Endodermal cell (in vitro differentiated cells): ENCODE measurements at regions not wholly inside any gene's neighbourhood (a gene's known extent, or its start where the extent isn't known, plus 50 kb on each side); places are given as distances from the start of the nearest gene placed in this dataset.

Experiments used
- DNase-seq: peaks from one replicate; pipeline ENCODE4 v3.0.0-alpha.2; 2017
- H3K27ac ChIP-seq: 2 replicates; pipeline ENCODE4 v1.5.1; 2013; ENCODE audit warnings: mild to moderate bottlenecking, low read depth, low read length, moderate library complexity
- H3K27me3 ChIP-seq: 2 replicates; pipeline ENCODE4 v1.6.1; 2013; ENCODE audit warnings: mild to moderate bottlenecking, low read length, moderate library complexity; ENCODE audit not compliant: insufficient read depth, control insufficient read depth, poor library complexity, severe bottlenecking
- H3K36me3 ChIP-seq: 2 replicates; pipeline ENCODE4 v1.7.0; 2013; ENCODE audit warnings: mild to moderate bottlenecking, low read length, moderate library complexity; ENCODE audit not compliant: control insufficient read depth, insufficient read depth
- H3K4me1 ChIP-seq: one replicate; pipeline ENCODE4 v1.7.0; 2013; ENCODE audit warnings: low read length; ENCODE audit not compliant: control insufficient read depth, insufficient read depth
- H3K4me3 ChIP-seq: 2 replicates; pipeline ENCODE4 v1.5.1; 2013; ENCODE audit warnings: mild to moderate bottlenecking, low read length, moderate library complexity
- H3K9ac ChIP-seq: 2 replicates; pipeline ENCODE4 v1.6.1; 2013; ENCODE audit warnings: mild to moderate bottlenecking, low read length, moderate library complexity; ENCODE audit not compliant: poor library complexity, severe bottlenecking; ENCODE audit errors: extremely low read depth
- H3K9me3 ChIP-seq: 2 replicates; pipeline ENCODE4 v1.6.1; 2013; ENCODE audit warnings: mild to moderate bottlenecking, low read length, moderate library complexity; ENCODE audit not compliant: control insufficient read depth
- H3K27ac Mint-ChIP-seq: 2 replicates; pipeline ENCODE4 v1.8.0; 2020; ENCODE audit warnings: mixed read lengths
- H3K27me3 Mint-ChIP-seq: 2 replicates; pipeline ENCODE4 v1.8.0; 2021; ENCODE audit warnings: mild to moderate bottlenecking, mixed read lengths; ENCODE audit not compliant: insufficient read depth
- H3K36me3 Mint-ChIP-seq: 2 replicates; pipeline ENCODE4 v1.8.0; 2020; ENCODE audit warnings: low read depth, mixed read lengths
- H3K4me1 Mint-ChIP-seq: 2 replicates; pipeline ENCODE4 v1.8.0; 2020; ENCODE audit warnings: mixed read lengths
- H3K4me3 Mint-ChIP-seq: 2 replicates; pipeline ENCODE4 v1.8.0; 2020; ENCODE audit warnings: mild to moderate bottlenecking, moderate library complexity, mixed read lengths
- H3K9me3 Mint-ChIP-seq: 2 replicates; pipeline ENCODE4 v1.8.0; 2020; ENCODE audit warnings: mild to moderate bottlenecking, mixed read lengths
- WGBS, 2 experiments: methylation state at CpG; one replicate each; pipeline versions ENCODE4 v1.1.5 to v1.1.7; 2013; ENCODE audit warnings: missing lambda C conversion rate in 2 of 2, mixed read lengths in 1 of 2; ENCODE audit not compliant: insufficient coverage in 1 of 2, insufficient read length in 1 of 2; 5-methylcytosine and 5-hydroxymethylcytosine counted together
- TF ChIP-seq, protein P1 (sequence below): fragments of 200-600 bp; sonication (generic); conservative IDR thresholded peaks from 2 replicates; pipeline ENCODE4 v1.5.0; 2021; ENCODE audit warnings: antibody characterized with exemption, mild to moderate bottlenecking

DNA sequence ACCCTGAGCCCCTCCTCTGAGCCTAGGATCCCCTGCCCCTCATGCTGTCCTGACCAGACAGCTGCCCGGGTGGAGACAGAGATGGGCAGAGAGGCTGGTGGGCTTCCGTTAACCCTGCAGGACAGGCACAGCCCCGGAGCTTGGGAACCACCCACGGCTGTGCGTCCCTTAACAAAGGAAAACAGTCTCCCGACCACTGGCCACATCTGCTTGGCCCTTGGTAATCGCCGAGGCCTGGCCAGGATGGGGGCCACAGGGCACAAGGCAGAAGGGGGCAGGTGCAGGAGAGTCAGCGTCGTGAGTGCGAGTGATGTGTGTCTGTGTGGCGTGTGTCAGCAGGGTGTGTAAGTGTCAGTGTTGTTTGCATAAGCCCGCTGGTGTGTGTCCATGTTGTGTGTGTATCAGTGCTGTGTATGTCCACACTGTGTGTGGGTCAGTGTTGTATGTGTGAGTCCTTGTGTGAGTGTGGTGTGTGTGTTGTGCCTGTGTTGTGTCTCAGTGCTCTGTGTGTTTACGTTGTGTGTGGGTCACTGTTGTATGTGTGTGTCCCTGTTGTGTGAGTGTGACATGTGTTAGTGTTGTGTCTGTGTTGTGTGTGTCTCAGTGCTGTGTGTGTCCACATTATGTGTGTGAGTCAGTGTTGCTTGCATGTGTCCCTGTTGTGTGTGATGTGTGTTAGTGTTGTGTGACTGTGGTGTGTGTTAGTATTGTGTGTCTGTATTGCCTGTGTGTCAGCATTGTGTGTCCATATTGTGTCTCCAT lies 369.5 kb downstream of the BRD1 start:
- 92 to 93% methylated on average over 3 to 14 of the region's 14 CpGs for WGBS, 2 experiments
- no peaks in the 10 kb centered on the region for H3K9me3 Mint-ChIP-seq
- H3K36me3 Mint-ChIP-seq, result no peaks in the 10 kb centered on the region
- Histone ChIP-seq H3K9ac (no peak overlapping the region), H3K27ac (no peak overlapping the region), H3K36me3 (no peaks in the 10 kb centered on the region), H3K9me3 (no peaks in the 10 kb centered on the region), H3K27me3 (peaks cover 5% of the 10 kb centered on the region), H3K4me1 (no peaks in the 10 kb centered on the region), H3K4me3 (no peak overlapping the region)
- H3K4me3 Mint-ChIP-seq, result no peak overlapping the region
- H3K4me1 Mint-ChIP-seq, result peaks cover 5% of the 10 kb centered on the region
- H3K27ac Mint-ChIP-seq, result no peak overlapping the region
- TF ChIP-seq, protein P1, sequence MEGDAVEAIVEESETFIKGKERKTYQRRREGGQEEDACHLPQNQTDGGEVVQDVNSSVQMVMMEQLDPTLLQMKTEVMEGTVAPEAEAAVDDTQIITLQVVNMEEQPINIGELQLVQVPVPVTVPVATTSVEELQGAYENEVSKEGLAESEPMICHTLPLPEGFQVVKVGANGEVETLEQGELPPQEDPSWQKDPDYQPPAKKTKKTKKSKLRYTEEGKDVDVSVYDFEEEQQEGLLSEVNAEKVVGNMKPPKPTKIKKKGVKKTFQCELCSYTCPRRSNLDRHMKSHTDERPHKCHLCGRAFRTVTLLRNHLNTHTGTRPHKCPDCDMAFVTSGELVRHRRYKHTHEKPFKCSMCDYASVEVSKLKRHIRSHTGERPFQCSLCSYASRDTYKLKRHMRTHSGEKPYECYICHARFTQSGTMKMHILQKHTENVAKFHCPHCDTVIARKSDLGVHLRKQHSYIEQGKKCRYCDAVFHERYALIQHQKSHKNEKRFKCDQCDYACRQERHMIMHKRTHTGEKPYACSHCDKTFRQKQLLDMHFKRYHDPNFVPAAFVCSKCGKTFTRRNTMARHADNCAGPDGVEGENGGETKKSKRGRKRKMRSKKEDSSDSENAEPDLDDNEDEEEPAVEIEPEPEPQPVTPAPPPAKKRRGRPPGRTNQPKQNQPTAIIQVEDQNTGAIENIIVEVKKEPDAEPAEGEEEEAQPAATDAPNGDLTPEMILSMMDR, result no peak
- peaks cover 4% of the 10 kb centered on the region for H3K27me3 Mint-ChIP-seq
- DNase-seq, result peak; percentile 32

DNA sequence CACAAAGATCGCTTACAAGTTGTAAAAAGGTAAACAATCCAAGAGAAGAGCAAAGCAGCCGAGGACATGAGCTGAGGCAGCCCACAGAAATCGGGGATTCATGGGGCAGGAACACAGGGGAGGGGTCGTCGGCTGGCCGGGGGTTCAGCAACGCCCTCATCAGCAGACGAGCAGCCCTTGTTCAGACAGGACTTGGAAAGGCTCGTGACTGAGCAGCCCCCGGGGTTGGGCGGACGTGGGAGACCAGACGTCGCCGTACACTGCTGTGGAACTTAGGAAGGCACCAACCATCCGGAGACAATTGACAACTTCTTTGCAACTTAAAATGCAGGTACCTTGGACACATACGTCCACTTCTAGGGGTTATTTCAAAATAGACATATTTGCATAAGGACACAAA lies 370.5 kb downstream of the BRD1 start:
- H3K9me3 Mint-ChIP-seq, result no peaks in the 10 kb centered on the region

DNA sequence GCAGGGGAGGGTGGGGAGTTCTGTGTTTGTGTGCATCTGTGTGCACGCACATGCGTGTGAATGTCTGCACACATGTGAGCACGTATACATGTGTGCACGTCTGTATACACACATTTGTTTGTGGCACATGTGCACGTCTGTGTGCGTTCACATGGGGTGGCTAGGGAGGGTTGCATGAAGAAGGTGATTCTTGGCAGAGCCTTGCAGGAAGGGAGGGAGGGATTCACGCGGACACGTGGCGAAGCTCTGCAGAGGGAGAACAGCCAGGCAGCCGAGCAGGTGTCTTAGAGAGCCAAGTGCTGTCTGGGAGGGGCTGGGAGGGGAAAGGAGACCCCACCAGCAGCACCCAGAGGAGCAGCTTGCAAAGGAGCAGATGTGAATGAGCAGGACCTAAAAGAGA lies 372.1 kb downstream of the BRD1 start:
- peaks cover 10% of the 10 kb centered on the region for H3K4me1 Mint-ChIP-seq
- H3K9ac ChIP-seq, result no peak overlapping the region
- peaks cover 4% of the 10 kb centered on the region for H3K27me3 Mint-ChIP-seq
- 88 to 90% methylated on average over 10 to 11 of the region's 11 CpGs for WGBS, 2 experiments
- H3K9me3 ChIP-seq, result no peaks in the 10 kb centered on the region
- H3K36me3 Mint-ChIP-seq, result no peaks in the 10 kb centered on the region
- TF ChIP-seq, protein P1, result no peak
- H3K9me3 Mint-ChIP-seq, result no peaks in the 10 kb centered on the region
- H3K27ac ChIP-seq, result no peak overlapping the region
- peaks cover 6% of the 10 kb centered on the region for H3K4me1 ChIP-seq
- H3K4me3 ChIP-seq, result no peak overlapping the region
- H3K36me3 ChIP-seq, result no peaks in the 10 kb centered on the region
- no peak for DNase-seq
- H3K27me3 ChIP-seq, result peaks cover 5% of the 10 kb centered on the region
- H3K27ac Mint-ChIP-seq, result no peak overlapping the region
- no peak overlapping the region for H3K4me3 Mint-ChIP-seq

More for the DNA sequence above, 370.5 kb downstream of the BRD1 start:
- Mint-ChIP-seq H3K36me3 (no peaks in the 10 kb centered on the region), H3K4me3 (no peak overlapping the region), H3K27ac (no peak overlapping the region), H3K4me1 (peaks cover 5% of the 10 kb centered on the region), H3K27me3 (peaks cover 4% of the 10 kb centered on the region)
- H3K27ac ChIP-seq, result no peak overlapping the region
- WGBS, 2 experiments, result 91 to 92% methylated on average over 15 to 17 of the region's 17 CpGs
- no peaks in the 10 kb centered on the region for H3K9me3 ChIP-seq
- TF ChIP-seq, protein P1, result no peak
- peak; percentile 30 for DNase-seq
- no peaks in the 10 kb centered on the region for H3K36me3 ChIP-seq
- H3K4me3 ChIP-seq, result no peak overlapping the region
- H3K4me1 ChIP-seq, result no peaks in the 10 kb centered on the region
- peaks cover 5% of the 10 kb centered on the region for H3K27me3 ChIP-seq
- no peak overlapping the region for H3K9ac ChIP-seq
